ENCODE measurements at regions not wholly inside any gene's neighbourhood (a gene's known extent, or its start where the extent isn't known, plus 50 kb on each side); places are given as distances from the start of the nearest gene placed in this dataset.
A peak's percentile ranks its signal among the peaks of the same experiment; 100 is the strongest.

GRCh38 chr4:89563431-89563830 is 255.8 kb upstream of the GPRIN3 start:
- no peak for DNase-seq (ENCODE audit: extremely low read depth in 1 of 11, low read depth in 9 of 11, low spot score in 4 of 11)

GRCh38 chr4:89562746-89563145 is 255.1 kb upstream of the GPRIN3 start:
- no peak for DNase-seq (ENCODE audit: extremely low read depth in 1 of 11, low read depth in 9 of 11, low spot score in 4 of 11)

- DNase-seq (ENCODE audit: extremely low read depth in 1 of 11, low read depth in 9 of 11, low spot score in 4 of 11): no peak
These were observed 253.4 kb upstream of the GPRIN3 start for GRCh38 chr4:89561048-89561447.

- DNase-seq (ENCODE audit: extremely low read depth in 1 of 11, low read depth in 9 of 11, low spot score in 4 of 11): no peak
These were observed 250.5 kb upstream of the GPRIN3 start for GRCh38 chr4:89558147-89558546.

GRCh38 chr4:89556601-89557305 is 249.2 kb upstream of the GPRIN3 start:
- no peak for DNase-seq (ENCODE audit: extremely low read depth in 1 of 11, low read depth in 9 of 11, low spot score in 4 of 11)

- DNase-seq (ENCODE audit: extremely low read depth in 1 of 11, low read depth in 9 of 11, low spot score in 4 of 11): no peak
These were observed 243.6 kb upstream of the GPRIN3 start for GRCh38 chr4:89551191-89551590.

GRCh38 chr4:89549907-89550306 is 242.3 kb upstream of the GPRIN3 start:
- DNase-seq (ENCODE audit: extremely low read depth in 1 of 11, low read depth in 9 of 11, low spot score in 4 of 11): no peak

- no peak for DNase-seq (ENCODE audit: extremely low read depth in 1 of 11, low read depth in 9 of 11, low spot score in 4 of 11)
These were observed 237.7 kb upstream of the GPRIN3 start for GRCh38 chr4:89545315-89545714.

GRCh38 chr4:89541998-89542397 is 234.4 kb upstream of the GPRIN3 start:
- DNase-seq (ENCODE audit: extremely low read depth in 1 of 11, low read depth in 9 of 11, low spot score in 4 of 11): no peak

- no peak for DNase-seq (ENCODE audit: extremely low read depth in 1 of 11, low read depth in 9 of 11, low spot score in 4 of 11)
These were observed 232.5 kb upstream of the GPRIN3 start for GRCh38 chr4:89539797-89540711.

GRCh38 chr4:89539374-89539773 is 231.8 kb upstream of the GPRIN3 start:
- peak in 1 of 11 donors; percentile 12 for DNase-seq (ENCODE audit: extremely low read depth in 1 of 11, low read depth in 9 of 11, low spot score in 4 of 11)

GRCh38 chr4:89538886-89539285 is 231.3 kb upstream of the GPRIN3 start:
- DNase-seq (ENCODE audit: extremely low read depth in 1 of 11, low read depth in 9 of 11, low spot score in 4 of 11): no peak

- DNase-seq (ENCODE audit: extremely low read depth in 1 of 11, low read depth in 9 of 11, low spot score in 4 of 11): no peak
These were observed 230.6 kb upstream of the GPRIN3 start for GRCh38 chr4:89538171-89538570.

GRCh38 chr4:89537281-89537680 is 229.7 kb upstream of the GPRIN3 start:
- DNase-seq (ENCODE audit: extremely low read depth in 1 of 11, low read depth in 9 of 11, low spot score in 4 of 11): no peak

GRCh38 chr4:89535251-89535650 is 227.7 kb upstream of the GPRIN3 start:
- DNase-seq (ENCODE audit: extremely low read depth in 1 of 11, low read depth in 9 of 11, low spot score in 4 of 11): no peak

- DNase-seq (ENCODE audit: extremely low read depth in 1 of 11, low read depth in 9 of 11, low spot score in 4 of 11): no peak
These were observed 226.8 kb upstream of the GPRIN3 start for GRCh38 chr4:89534356-89534755.

GRCh38 chr4:89531932-89532640 is 224.5 kb upstream of the GPRIN3 start:
- no peak for DNase-seq (ENCODE audit: extremely low read depth in 1 of 11, low read depth in 9 of 11, low spot score in 4 of 11)

- DNase-seq (ENCODE audit: extremely low read depth in 1 of 11, low read depth in 9 of 11, low spot score in 4 of 11): no peak
These were observed 221.0 kb upstream of the GPRIN3 start for GRCh38 chr4:89528526-89529133.

GRCh38 chr4:89521826-89522225 is 214.2 kb upstream of the GPRIN3 start:
- DNase-seq (ENCODE audit: extremely low read depth in 1 of 11, low read depth in 9 of 11, low spot score in 4 of 11): no peak

Measured in renal cortex interstitium (tissue), 11 donors.